Stimulated activated CD8-positive, alpha-beta memory T cell treated with anti-CD3 and anti-CD28 coated beads, Interleukin-12 subunit alpha, Interleukin-12 subunit beta, amount 100 ng/mL, for 24 hours (primary cell): ENCODE measurements at regions not wholly inside any gene's neighbourhood (a gene's known extent, or its start where the extent isn't known, plus 50 kb on each side); places are given as distances from the start of the nearest gene placed in this dataset.

ENCODE experiments used
- DNase-seq: peaks from one replicate; pipeline ENCODE4 v3.0.0-alpha.2; 2020; ENCODE audit errors: extremely low read depth

GRCh38 chr20:48181261-48181935 lies 396.1 kb upstream of the SULF2 start:
- DNase-seq = no peak

- no peak for DNase-seq
Measured at GRCh38 chr20:48180618-48181017, 395.3 kb upstream of the SULF2 start.

- DNase-seq = no peak
Measured at GRCh38 chr20:48180024-48180423, 394.7 kb upstream of the SULF2 start.

- DNase-seq = no peak
Measured at GRCh38 chr20:48178633-48179032, 393.4 kb upstream of the SULF2 start.

- DNase-seq = no peak
Measured at GRCh38 chr20:48177058-48177457, 391.8 kb upstream of the SULF2 start.

GRCh38 chr20:48176139-48176538 lies 390.9 kb upstream of the SULF2 start:
- DNase-seq = no peak

GRCh38 chr20:48175261-48175660 lies 390.0 kb upstream of the SULF2 start:
- DNase-seq = no peak

- no peak for DNase-seq
Measured at GRCh38 chr20:48172357-48172702, 387.0 kb upstream of the SULF2 start.

- DNase-seq = no peak
Measured at GRCh38 chr20:48171626-48172356, 386.5 kb upstream of the SULF2 start.

GRCh38 chr20:48171071-48171470 lies 385.8 kb upstream of the SULF2 start:
- DNase-seq = no peak

- no peak for DNase-seq
Measured at GRCh38 chr20:48170625-48171024, 385.3 kb upstream of the SULF2 start.

- DNase-seq = no peak
Measured at GRCh38 chr20:48169650-48170225, 384.5 kb upstream of the SULF2 start.

GRCh38 chr20:48166082-48166835 lies 381.0 kb upstream of the SULF2 start:
- no peak for DNase-seq

- DNase-seq = no peak
Measured at GRCh38 chr20:48165401-48165685, 380.1 kb upstream of the SULF2 start.

GRCh38 chr20:48164566-48165400 lies 379.5 kb upstream of the SULF2 start:
- no peak for DNase-seq

GRCh38 chr20:48164034-48164433 lies 378.8 kb upstream of the SULF2 start:
- DNase-seq = no peak

GRCh38 chr20:48163505-48163904 lies 378.2 kb upstream of the SULF2 start:
- no peak for DNase-seq

- no peak for DNase-seq
Measured at GRCh38 chr20:48162621-48163020, 377.3 kb upstream of the SULF2 start.

GRCh38 chr20:48159145-48160008 lies 374.1 kb upstream of the SULF2 start:
- no peak for DNase-seq

GRCh38 chr20:48158014-48158413 lies 372.7 kb upstream of the SULF2 start:
- DNase-seq = no peak
